GM10248 (cell line): ENCODE measurements at regions not wholly inside any gene's neighbourhood (a gene's known extent, or its start where the extent isn't known, plus 50 kb on each side); places are given as distances from the start of the nearest gene placed in this dataset.
A peak's percentile ranks its signal among the peaks of the same experiment; 100 is the strongest.

Experiments
- CTCF ChIA-PET: fragments of 300-600 bp; sonication (Branson Sonifier 250); formaldehyde crosslinking; extraction: SDS; loops from one replicate; lab custom pipeline; 2021; ENCODE audit warnings: antibody characterized with exemption; lab: Yijun Ruan, JAX
- POLR2A ChIA-PET: fragments of 350-650 bp; sonication (Branson Sonifier 250); formaldehyde crosslinking; extraction: SDS; loops from one replicate; lab custom pipeline; 2020; ENCODE audit warnings: antibody characterized with exemption; lab: Yijun Ruan, JAX
- DNase-seq: peaks from one replicate; pipeline ENCODE4 v3.0.0; 2012; ENCODE audit errors: extremely low spot score
- TF ChIP-seq, protein P1 (sequence below): IDR thresholded peaks from 2 replicates; pipeline ENCODE4 v1.5.1; 2012; ENCODE audit warnings: mild to moderate bottlenecking, low read depth; ENCODE audit errors: extremely low read depth, missing control alignments, control extremely low read depth

DNA sequence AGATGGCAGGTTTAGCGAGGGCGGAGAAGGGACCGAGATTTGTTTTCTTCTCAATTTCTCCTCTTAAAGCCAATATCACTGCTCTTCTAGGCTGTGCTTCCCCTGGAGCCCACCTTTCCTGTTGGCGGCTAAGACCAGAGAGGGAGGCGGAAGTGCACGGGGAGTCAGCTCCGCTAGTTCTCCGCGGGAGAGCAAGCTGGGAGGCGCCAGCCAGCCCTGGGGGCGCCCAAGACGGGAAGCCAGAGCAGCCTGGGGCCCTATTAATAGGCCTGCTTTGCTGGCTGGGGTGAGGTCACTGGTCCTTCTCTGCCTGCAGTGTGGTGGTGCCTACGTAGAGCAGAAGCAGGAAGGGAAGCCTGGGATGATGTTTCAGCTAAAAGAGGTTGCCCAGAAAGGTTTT, 61.6 kb downstream of the LSM5 start:
- POLR2A ChIA-PET: no interaction called here
- CTCF ChIA-PET: no interaction called here
- no peak for DNase-seq
- TF ChIP-seq, protein P1, sequence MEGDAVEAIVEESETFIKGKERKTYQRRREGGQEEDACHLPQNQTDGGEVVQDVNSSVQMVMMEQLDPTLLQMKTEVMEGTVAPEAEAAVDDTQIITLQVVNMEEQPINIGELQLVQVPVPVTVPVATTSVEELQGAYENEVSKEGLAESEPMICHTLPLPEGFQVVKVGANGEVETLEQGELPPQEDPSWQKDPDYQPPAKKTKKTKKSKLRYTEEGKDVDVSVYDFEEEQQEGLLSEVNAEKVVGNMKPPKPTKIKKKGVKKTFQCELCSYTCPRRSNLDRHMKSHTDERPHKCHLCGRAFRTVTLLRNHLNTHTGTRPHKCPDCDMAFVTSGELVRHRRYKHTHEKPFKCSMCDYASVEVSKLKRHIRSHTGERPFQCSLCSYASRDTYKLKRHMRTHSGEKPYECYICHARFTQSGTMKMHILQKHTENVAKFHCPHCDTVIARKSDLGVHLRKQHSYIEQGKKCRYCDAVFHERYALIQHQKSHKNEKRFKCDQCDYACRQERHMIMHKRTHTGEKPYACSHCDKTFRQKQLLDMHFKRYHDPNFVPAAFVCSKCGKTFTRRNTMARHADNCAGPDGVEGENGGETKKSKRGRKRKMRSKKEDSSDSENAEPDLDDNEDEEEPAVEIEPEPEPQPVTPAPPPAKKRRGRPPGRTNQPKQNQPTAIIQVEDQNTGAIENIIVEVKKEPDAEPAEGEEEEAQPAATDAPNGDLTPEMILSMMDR: no peak

DNA sequence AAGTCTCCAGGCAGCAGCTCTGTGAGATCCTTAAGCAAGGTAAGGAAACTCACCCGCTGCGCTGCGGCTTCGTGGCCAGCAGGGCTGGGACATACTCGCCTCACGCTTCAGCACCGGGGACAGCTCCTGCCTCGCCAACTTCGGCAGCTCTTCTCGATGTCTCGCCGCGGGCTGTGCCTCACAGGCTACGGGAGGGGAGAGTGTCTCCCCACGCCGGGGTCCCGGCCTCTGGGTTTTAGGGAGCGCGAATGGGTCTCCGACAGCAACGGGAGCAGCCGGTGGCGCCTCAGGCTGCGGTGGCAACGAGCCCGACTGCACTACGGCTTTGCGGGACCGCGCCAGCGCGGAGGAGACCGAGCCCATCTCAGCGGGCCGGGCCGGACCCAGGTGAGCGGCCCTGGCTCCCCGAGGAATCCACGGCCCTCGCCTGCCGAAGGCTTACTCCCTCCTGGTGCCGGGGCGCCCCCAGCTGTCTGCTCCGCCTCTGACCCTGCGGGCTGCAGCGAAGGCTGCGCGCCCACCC, 62.4 kb downstream of the LSM5 start:
- peak; percentile 69 for DNase-seq
- TF ChIP-seq, protein P1: no peak
- POLR2A ChIA-PET: no interaction called here
- CTCF ChIA-PET: interaction anchor here (1.1 kb wide), 1 partner anchor 218 kb away, joined by 3 read pairs; no protein-coding TSS in a partner anchor

DNA sequence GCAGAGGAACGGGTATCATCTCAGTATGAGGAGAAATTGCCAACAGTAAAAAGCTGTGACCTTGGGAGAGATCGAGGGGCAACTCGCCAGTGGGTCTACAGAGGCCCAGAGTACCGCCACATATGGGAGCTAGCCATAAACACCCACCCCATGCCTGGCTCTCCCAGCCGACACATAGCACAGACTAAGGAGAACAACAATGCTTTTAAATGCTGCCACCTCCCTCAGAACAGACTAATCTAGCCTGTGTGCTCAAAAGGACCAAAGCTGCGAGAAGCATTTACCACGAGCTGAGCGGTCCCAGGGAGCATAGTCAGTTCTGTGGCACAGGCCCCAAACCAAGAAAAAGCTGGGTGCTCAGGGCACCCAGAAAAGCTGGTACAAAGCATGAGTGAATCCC, 73.3 kb downstream of the LSM5 start:
- ChIA-PET POLR2A (no interaction called here), CTCF (no interaction called here)
- DNase-seq: no peak
- TF ChIP-seq, protein P1: no peak

DNA sequence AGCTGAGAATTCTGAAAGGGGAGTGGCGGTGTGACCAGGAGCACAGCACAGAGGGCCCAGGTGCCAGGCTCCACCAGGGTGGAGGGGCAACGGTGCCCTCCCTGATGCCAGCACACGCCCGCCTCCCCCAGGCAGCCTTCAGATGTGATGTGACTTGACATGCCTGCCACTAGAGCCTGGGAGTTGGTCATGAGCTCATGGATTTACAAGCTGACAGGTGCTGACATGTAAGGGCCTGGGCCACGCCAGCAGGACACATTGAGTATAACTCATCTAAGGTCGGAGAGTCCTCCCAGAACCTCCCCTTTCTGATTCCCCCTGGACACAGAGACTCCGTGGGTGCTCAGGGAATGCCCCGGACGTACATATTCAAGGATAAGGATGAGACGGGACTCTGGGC, 74.2 kb downstream of the LSM5 start:
- ChIA-PET POLR2A (no interaction called here), CTCF (no interaction called here)
- no peak for DNase-seq
- TF ChIP-seq, protein P1: no peak

DNA sequence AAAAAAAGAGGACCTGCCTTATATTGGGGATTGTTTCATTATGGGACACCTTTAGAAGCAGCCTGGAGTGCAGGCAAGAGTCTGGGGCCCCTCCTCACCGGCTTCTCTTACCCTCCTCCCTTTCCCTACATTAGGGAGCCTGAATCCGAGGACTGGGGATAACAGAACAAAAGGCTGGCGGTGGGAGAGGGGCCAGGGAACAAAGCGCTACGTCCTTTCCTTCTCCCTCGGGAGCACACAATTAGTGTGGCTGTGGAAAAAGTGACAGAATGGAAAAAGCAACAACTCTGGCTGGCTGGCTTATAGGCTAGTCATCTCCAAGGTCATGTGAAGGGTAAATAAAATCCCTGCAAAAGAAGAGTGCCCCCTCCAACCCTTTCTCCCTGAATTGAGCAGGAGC, 74.7 kb downstream of the LSM5 start:
- CTCF ChIA-PET: no interaction called here
- no peak for DNase-seq
- POLR2A ChIA-PET: no interaction called here
- TF ChIP-seq, protein P1: no peak

DNA sequence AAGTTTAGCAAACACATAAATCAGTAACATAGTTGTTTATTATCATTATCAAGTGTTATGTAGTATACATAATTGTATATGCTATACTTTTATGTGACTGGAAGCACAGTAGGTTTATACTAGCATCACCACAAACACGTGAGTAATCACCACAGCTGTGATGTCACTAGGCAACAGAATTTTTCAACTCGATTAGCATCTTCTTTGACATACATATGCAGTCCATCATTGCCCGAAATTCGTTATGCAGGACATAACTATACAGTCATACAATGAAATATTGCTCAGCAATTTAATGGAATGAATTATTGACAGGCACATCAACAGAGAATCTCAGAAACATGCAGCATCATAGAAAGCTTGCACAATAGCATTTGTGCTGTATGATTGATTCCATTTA, 77.7 kb downstream of the LSM5 start:
- TF ChIP-seq, protein P1: no peak
- DNase-seq: no peak
- ChIA-PET POLR2A (no interaction called here), CTCF (no interaction called here)

DNA sequence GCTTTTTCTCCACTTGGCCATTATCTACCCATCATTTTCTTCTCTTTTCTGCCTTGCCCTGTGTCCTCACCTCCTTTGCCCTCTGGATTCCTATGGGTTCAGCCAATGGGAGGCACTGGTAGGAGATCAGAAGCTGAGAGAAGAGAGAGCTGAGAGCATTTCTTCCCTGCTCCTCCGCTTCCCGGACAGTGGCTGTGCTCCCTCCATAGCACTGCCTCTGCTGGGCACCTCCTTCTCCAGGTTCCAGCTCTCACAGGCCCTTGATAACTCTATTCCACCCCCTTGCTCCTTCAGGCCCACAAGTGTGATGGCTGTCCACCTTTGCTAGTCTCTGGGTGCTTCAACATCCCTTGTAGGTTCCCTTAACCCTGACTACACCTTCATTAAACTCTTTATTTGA, 79.6 kb downstream of the LSM5 start:
- CTCF ChIA-PET: interaction anchor here (1.1 kb wide), 1 partner anchor 9 kb away, joined by 3 read pairs; no protein-coding TSS in a partner anchor
- TF ChIP-seq, protein P1: no peak
- POLR2A ChIA-PET: no interaction called here
- DNase-seq: no peak
